ENCODE measurements at regions not wholly inside any gene's neighbourhood (a gene's known extent, or its start where the extent isn't known, plus 50 kb on each side); places are given as distances from the start of the nearest gene placed in this dataset.

DNA sequence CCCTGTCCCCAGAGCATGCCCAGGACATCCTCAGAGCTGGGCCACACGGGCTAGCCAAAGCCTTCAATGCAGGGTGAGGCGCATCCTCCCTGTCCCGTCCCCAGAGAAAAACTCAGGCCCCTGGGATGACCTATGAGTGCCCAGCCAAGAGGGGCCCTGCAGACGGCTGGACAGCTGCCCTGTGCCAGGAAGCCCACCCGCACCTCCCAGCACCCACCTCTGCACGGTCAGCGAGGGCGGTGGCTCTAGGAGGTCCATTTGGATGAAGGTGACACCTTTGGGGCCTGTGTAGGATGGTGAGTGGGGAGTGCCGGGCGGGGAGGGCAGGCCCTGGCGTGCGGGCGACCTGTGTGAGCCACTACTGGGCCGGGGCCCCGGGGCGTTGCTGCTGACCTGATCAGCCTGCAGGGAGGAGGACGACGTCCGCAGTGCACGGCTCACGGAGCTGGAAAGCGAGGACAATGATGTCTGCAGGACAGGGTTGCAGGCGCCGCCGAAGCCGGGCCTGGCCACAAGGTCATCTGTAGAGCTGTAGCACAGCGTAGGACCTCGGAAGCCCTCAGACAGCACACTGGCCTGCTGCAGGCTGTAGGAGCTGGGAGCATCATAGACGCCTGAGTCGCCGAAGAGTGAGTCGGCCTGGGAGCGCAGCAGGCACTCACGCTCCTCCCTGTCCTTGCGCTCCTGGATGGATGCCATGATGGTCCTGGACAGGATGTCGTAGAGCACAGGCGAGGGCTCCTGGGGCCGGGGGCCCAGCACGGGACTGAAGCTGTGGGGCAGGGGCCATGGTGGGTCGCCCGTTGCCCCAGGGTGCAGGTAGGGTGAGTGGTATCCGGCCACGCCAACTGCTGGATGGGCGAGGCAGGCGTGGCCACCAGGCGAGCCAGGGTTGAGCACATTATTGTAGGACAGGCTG, 180.5 kb downstream of the IGLL1 start:
- H3K9me3 ChIP-seq (ENCODE audit: control insufficient read depth, insufficient read depth, low read depth, low read length): no peaks in the 10 kb centered on the region
- H3K36me3 ChIP-seq (ENCODE audit: control insufficient read depth, insufficient read depth, low read length): no peaks in the 10 kb centered on the region
- ChIA-PET CTCF (no interaction called here), POLR2A (no interaction called here)
- no TSS peak for BruUV-seq (replicated peaks)
- TF ChIP-seq POLR2AphosphoS5 (IDR thresholded peaks at IDR 0.05; ENCODE audit: low read depth, low read length) (no peak), TCF7L2 (IDR thresholded peaks at IDR 0.05; ENCODE audit: low read depth, low read length) (no peak)
- intact Hi-C loops (cut with micrococcal nuclease; ENCODE audit: unreplicated experiment) (loop anchor here (10.0 kb wide), 1 partner anchor 135 kb away; no protein-coding TSS in a partner anchor), in situ Hi-C loops (cut with HindIII; ENCODE audit: low pct_unique_long_range_greater_than_20kb, low sequenced_read_pairs) (no loop called here)
- no peak for DNase-seq (ENCODE audit: low read depth, low spot score)
- H3K4me3 ChIP-seq (ENCODE audit: low read depth in 2 of 2, low read length in 2 of 2): no peak overlapping the region
- no peak for ATAC-seq
- H3K27me3 ChIP-seq (ENCODE audit: control insufficient read depth, insufficient read depth, low read length): no peaks in the 10 kb centered on the region
- H3K27ac ChIP-seq (ENCODE audit: low read length): no peak overlapping the region
- H3K4me1 ChIP-seq (ENCODE audit: control insufficient read depth, insufficient read depth, low read length): no peaks in the 10 kb centered on the region; the same call in 1 of the 2 replicates

DNA sequence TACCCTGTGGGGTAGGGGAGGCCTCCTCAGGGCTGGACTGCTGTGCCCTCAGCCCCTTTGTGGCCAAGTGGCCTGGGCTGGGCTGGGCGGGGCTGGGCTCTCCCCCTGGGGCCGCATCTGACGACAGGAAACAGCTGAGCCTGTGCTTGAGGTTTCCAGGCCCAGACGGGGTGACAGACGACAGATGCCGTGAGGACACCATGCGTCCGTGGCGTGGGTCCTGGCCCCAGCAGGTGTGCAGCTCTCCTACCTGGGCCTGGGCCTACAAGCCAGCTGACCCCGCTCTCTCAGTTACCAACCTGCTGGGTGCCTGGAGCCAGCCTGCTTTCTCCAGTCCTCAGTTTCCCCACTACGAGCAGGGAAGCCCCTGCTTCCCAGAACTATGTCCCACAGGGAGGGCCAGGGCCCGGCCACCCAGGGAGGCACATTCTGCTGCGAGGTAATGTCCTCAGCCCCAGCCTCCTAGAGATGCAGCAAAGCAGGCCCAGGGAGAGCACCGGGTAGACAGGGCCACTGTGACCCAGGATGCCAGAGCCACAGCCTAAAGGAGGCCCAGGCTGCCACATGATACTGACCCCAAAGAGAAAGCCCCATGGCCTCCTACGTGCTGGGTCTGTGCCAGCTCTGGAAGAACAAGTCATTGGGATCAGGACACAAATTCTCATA, 181.3 kb downstream of the IGLL1 start:
- DNase-seq (ENCODE audit: low read depth, low spot score) (no peak), ATAC-seq (no peak)
- Histone ChIP-seq H3K27me3 (ENCODE audit: control insufficient read depth, insufficient read depth, low read length) (no peaks in the 10 kb centered on the region), H3K9me3 (ENCODE audit: control insufficient read depth, insufficient read depth, low read depth, low read length) (no peaks in the 10 kb centered on the region), H3K4me1 (ENCODE audit: control insufficient read depth, insufficient read depth, low read length) (no peaks in the 10 kb centered on the region; the same call in 1 of the 2 replicates), H3K4me3 (ENCODE audit: low read depth in 2 of 2, low read length in 2 of 2) (no peak overlapping the region), H3K36me3 (ENCODE audit: control insufficient read depth, insufficient read depth, low read length) (no peaks in the 10 kb centered on the region), H3K27ac (ENCODE audit: low read length) (no peak overlapping the region)
- in situ Hi-C loops (cut with HindIII; ENCODE audit: low pct_unique_long_range_greater_than_20kb, low sequenced_read_pairs): no loop called here
- TF ChIP-seq, protein P1, sequence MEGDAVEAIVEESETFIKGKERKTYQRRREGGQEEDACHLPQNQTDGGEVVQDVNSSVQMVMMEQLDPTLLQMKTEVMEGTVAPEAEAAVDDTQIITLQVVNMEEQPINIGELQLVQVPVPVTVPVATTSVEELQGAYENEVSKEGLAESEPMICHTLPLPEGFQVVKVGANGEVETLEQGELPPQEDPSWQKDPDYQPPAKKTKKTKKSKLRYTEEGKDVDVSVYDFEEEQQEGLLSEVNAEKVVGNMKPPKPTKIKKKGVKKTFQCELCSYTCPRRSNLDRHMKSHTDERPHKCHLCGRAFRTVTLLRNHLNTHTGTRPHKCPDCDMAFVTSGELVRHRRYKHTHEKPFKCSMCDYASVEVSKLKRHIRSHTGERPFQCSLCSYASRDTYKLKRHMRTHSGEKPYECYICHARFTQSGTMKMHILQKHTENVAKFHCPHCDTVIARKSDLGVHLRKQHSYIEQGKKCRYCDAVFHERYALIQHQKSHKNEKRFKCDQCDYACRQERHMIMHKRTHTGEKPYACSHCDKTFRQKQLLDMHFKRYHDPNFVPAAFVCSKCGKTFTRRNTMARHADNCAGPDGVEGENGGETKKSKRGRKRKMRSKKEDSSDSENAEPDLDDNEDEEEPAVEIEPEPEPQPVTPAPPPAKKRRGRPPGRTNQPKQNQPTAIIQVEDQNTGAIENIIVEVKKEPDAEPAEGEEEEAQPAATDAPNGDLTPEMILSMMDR (IDR thresholded peaks at IDR 0.05): no peak
- TF ChIP-seq TCF7L2 (IDR thresholded peaks at IDR 0.05; ENCODE audit: low read depth, low read length): no peak
- no peak for TF ChIP-seq POLR2AphosphoS5 (IDR thresholded peaks at IDR 0.05; ENCODE audit: low read depth, low read length)
- TF ChIP-seq SIN3A (IDR thresholded peaks at IDR 0.05; ENCODE audit: borderline replicate concordance, insufficient read depth, low read depth, low read length): no peak
- no peak for TF ChIP-seq REST (IDR thresholded peaks at IDR 0.05; ENCODE audit: insufficient read depth in 1 of 2, low read depth in 2 of 2, low read length in 1 of 2)
- ChIA-PET POLR2A (no interaction called here), CTCF (no interaction called here)
- intact Hi-C loops (cut with micrococcal nuclease; ENCODE audit: unreplicated experiment): no loop called here
- BruUV-seq (replicated peaks): no TSS peak
